NB4 (cell line): ENCODE measurements at regions not wholly inside any gene's neighbourhood (a gene's known extent, or its start where the extent isn't known, plus 50 kb on each side); places are given as distances from the start of the nearest gene placed in this dataset.

Source experiments
- DNase-seq: peaks from one replicate; pipeline ENCODE4 v3.0.0; 2010; ENCODE audit warnings: low read depth
- H3K4me3 ChIP-seq: one replicate; pipeline ENCODE4 v1.5.1; 2011; ENCODE audit warnings: mild to moderate bottlenecking, low read depth, low read length, moderate library complexity
- CTCF ChIP-seq: IDR thresholded peaks from one replicate; pipeline ENCODE4 v1.5.1; 2012; ENCODE audit warnings: low read depth, low read length
- MAX ChIP-seq: IDR thresholded peaks from 2 replicates; pipeline ENCODE4 v1.6.1; 2011; ENCODE audit warnings: low read depth, low read length
- MYC ChIP-seq: IDR thresholded peaks from 2 replicates; pipeline ENCODE4 v1.6.1; 2011; ENCODE audit warnings: low read depth, low read length
- POLR2A ChIP-seq: IDR thresholded peaks from 2 replicates; pipeline ENCODE4 v1.6.1; 2011; ENCODE audit warnings: mild to moderate bottlenecking; ENCODE audit not compliant: insufficient read length; ENCODE audit errors: extremely low read depth

GRCh38 chr1:219404629-219405028, 208.3 kb downstream of the ZC3H11B start:
- no peak overlapping the region for H3K4me3 ChIP-seq
- no peak for TF ChIP-seq CTCF
- no peak for TF ChIP-seq POLR2A
- TF ChIP-seq MAX: no peak
- TF ChIP-seq MYC: no peak
- no peak for DNase-seq

DNA sequence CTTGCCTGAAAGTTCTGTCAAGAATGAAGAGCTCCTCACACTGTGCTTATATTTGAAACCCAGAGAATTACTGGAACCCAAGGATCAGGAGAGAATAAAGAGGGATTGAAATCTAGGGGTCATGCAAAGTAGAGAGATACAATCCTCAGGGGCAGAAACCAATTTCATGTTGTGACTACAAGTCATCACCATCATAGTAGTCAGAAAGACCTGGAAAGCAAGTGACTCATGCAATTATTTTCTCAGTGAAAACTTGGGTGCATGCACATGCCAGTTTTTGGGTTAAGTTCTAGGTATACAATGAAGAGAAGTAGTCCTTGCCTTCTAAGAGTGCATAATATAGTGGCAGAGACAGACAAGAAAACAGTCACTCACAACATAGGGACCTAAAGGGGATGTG, 210.0 kb downstream of the ZC3H11B start:
- no peak overlapping the region for H3K4me3 ChIP-seq
- no peak for DNase-seq
- TF ChIP-seq CTCF (no peak), MAX (no peak), POLR2A (no peak), MYC (no peak)

DNA sequence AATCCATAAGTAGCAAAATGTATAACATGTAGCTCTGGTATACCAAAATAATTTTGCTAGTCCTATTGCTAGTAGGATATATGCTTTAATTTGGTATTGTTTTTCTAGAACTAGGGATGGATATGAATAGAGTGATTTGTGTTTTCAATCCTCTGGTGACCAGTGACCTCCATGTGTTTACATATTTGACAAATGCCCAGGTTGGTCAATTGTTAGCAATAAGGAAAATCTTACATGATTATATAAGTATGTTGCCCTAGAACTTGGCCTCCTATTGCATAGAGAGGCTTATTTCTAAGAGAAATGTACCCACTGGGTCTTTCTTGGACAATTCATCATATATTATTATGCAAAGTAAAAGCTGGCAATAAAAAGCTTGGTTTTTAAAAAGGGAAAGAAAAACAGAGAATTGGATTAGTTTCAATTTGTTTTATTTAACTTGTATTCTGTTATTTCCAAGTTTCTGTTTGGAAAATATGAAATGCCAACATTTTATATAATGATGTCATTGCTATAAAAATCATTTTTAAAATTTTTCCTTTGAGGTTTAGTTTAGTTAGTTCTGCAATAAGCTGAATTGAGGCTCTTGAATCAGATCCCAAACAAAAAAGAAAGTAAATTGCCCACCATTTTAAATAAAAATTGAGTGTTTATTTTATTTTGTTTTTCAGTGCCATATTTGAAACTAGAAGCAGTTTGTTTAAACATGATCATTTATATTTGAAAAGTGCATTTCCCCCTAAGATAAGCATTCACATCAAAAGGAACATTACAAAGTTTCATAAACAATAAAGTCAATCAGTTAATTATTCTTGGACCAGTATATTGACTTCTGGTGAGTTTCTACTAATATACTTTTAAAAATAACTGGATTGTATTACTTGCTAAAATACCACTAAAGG, 210.9 kb downstream of the ZC3H11B start:
- H3K4me3 ChIP-seq: no peak overlapping the region
- no peak for DNase-seq
- TF ChIP-seq MYC: no peak
- no peak for TF ChIP-seq POLR2A
- no peak for TF ChIP-seq MAX
- TF ChIP-seq CTCF: no peak

- no peak overlapping the region for H3K4me3 ChIP-seq
- TF ChIP-seq MAX (no peak), MYC (no peak), CTCF (no peak), POLR2A (no peak)
- no peak for DNase-seq
These were observed 213.5 kb downstream of the ZC3H11B start for GRCh38 chr1:219399446-219399845.

- TF ChIP-seq CTCF (no peak), MAX (no peak), MYC (no peak), POLR2A (no peak)
These were observed 214.0 kb downstream of the ZC3H11B start for GRCh38 chr1:219398815-219399396.

More at GRCh38 chr1:219398815-219399396, 214.0 kb downstream of the ZC3H11B start:
- DNase-seq: no peak
- H3K4me3 ChIP-seq: no peak overlapping the region
